ENCODE measurements at regions not wholly inside any gene's neighbourhood (a gene's known extent, or its start where the extent isn't known, plus 50 kb on each side); places are given as distances from the start of the nearest gene placed in this dataset.

DNA sequence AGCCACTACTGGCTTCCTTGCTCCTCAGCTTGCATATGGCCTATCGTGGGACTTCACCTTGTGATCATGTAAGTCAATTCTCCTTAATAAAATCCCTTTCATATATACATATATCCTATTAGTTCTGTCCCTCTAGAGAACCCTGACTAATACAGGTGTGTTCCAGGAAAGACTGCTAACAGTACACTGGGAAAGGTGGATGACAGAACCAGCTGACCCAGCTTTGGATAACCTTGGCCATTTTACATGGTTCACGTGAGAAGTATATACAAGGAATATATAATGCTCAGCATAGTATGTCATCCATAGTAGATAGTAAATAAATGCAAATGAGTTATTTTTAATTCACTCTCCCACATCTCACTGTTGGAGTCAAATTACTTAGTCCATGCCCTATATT, 1003.5 kb downstream of the SORCS3 start:
- TF ChIP-seq CTCF (IDR thresholded peaks at IDR 0.05; ENCODE audit: insufficient read depth, low read length, poor library complexity, severe bottlenecking) (no peak), EZH2phosphoT487 (conservative IDR thresholded peaks at IDR 0.05; ENCODE audit: low read length) (no peak)
